Fibroblast of lung (primary cell): ENCODE measurements at regions not wholly inside any gene's neighbourhood (a gene's known extent, or its start where the extent isn't known, plus 50 kb on each side); places are given as distances from the start of the nearest gene placed in this dataset.

ENCODE experiments used
- DNase-seq, 2 donors: peaks; one replicate each; pipeline versions ENCODE4 v3.0.0 to v3.0.0-alpha.2; 2010; ENCODE audit warnings: low read depth in 2 of 2
- H2AFZ ChIP-seq: 2 replicates; pipeline ENCODE4 v1.5.1; 2012; ENCODE audit warnings: low read length, control low read depth, inconsistent platforms
- H3K27ac ChIP-seq: 2 replicates; pipeline ENCODE4 v1.5.1; 2011; ENCODE audit warnings: low read length, control low read depth; ENCODE audit not compliant: insufficient read depth
- H3K27me3 ChIP-seq: 2 replicates; pipeline ENCODE4 v1.5.1; 2011; ENCODE audit warnings: mild to moderate bottlenecking, low read length; ENCODE audit not compliant: control insufficient read depth, insufficient read depth
- H3K36me3 ChIP-seq: 2 replicates; pipeline ENCODE4 v1.5.1; 2011; ENCODE audit warnings: low read length; ENCODE audit not compliant: control insufficient read depth, insufficient read depth
- H3K4me1 ChIP-seq: 2 replicates; pipeline ENCODE4 v1.5.1; 2011; ENCODE audit warnings: low read length; ENCODE audit not compliant: control insufficient read depth, insufficient read depth; ENCODE audit errors: extremely low read depth
- H3K4me2 ChIP-seq: 2 replicates; pipeline ENCODE4 v1.5.1; 2011; ENCODE audit warnings: low read length, control low read depth; ENCODE audit not compliant: insufficient read depth; ENCODE audit errors: extremely low read depth
- H3K4me3 ChIP-seq, 4 experiments: fragments of 200-600 bp in 1 of 4; sonication (generic) in 1 of 4; replicated peaks in 1 of 4; 2 replicates each; pipeline ENCODE4 v1.5.1; 2011 to 2016; ENCODE audit warnings: low read length in 4 of 4, low read depth in 3 of 4, mild to moderate bottlenecking in 3 of 4, control low read depth in 2 of 4, inconsistent platforms in 1 of 4, mixed read lengths in 1 of 4; ENCODE audit not compliant: insufficient read depth in 1 of 4; ENCODE audit errors: control extremely low read depth in 1 of 4
- H3K79me2 ChIP-seq: 2 replicates; pipeline ENCODE4 v1.5.1; 2012; ENCODE audit warnings: mild to moderate bottlenecking, low read length, inconsistent platforms; ENCODE audit not compliant: control insufficient read depth, insufficient read depth
- H3K9ac ChIP-seq: 2 replicates; pipeline ENCODE4 v1.5.1; 2011; ENCODE audit warnings: mild to moderate bottlenecking, low read length, control low read depth; ENCODE audit not compliant: insufficient read depth
- H3K9me3 ChIP-seq: 2 replicates; pipeline ENCODE4 v1.5.1; 2012; ENCODE audit warnings: low read depth, low read length; ENCODE audit not compliant: control insufficient read depth, insufficient read depth
- H4K20me1 ChIP-seq: 2 replicates; pipeline ENCODE4 v1.5.1; 2011; ENCODE audit warnings: low read length; ENCODE audit not compliant: control insufficient read depth, insufficient read depth; ENCODE audit errors: extremely low read depth
- CTCF ChIP-seq, 2 donors: IDR thresholded peaks in 1 of 2; conservative IDR thresholded peaks in 1 of 2; 1 replicate in 1 of 2; 2 replicates in 1 of 2; pipeline ENCODE4 v1.5.1; 2011 to 2012; ENCODE audit warnings: low read length in 2 of 2, control low read depth in 1 of 2, inconsistent platforms in 1 of 2, low read depth in 1 of 2, mild to moderate bottlenecking in 1 of 2
- EZH2 ChIP-seq: IDR thresholded peaks from 2 replicates; pipeline ENCODE4 v1.5.1; 2012; ENCODE audit warnings: low read length, control low read depth, mild to moderate bottlenecking; ENCODE audit errors: missing control alignments

GRCh38 chr3:67292356-67293121 is 294.4 kb downstream of the KBTBD8 start:
- peak in 1 of 2 donors; percentile 2 for DNase-seq
- H3K4me3 ChIP-seq, result no peak overlapping the region

GRCh38 chr3:67294341-67294740 is 296.2 kb downstream of the KBTBD8 start:
- no peak overlapping the region for H3K27ac ChIP-seq
- no peak overlapping the region for H2AFZ ChIP-seq
- TF ChIP-seq EZH2 (no peak), CTCF (conservative IDR thresholded peaks at IDR 0.05 in 1 of 2, IDR thresholded peaks at IDR 0.05 in 1 of 2; ENCODE audit: low read depth in 1 of 2, low read length in 2 of 2) (no peak)
- H4K20me1 ChIP-seq, result no peaks in the 10 kb centered on the region
- H3K9ac ChIP-seq, result no peak overlapping the region
- no peak overlapping the region for H3K4me3 ChIP-seq
- H3K27me3 ChIP-seq, result no peaks in the 10 kb centered on the region
- no peak overlapping the region for H3K4me2 ChIP-seq
- H3K4me1 ChIP-seq, result no peaks in the 10 kb centered on the region
- H3K36me3 ChIP-seq, result no peaks in the 10 kb centered on the region
- no peaks in the 10 kb centered on the region for H3K9me3 ChIP-seq
- no peak for DNase-seq
- no peaks in the 10 kb centered on the region for H3K79me2 ChIP-seq

More at GRCh38 chr3:67292356-67293121, 294.4 kb downstream of the KBTBD8 start:
- Histone ChIP-seq H3K27ac (no peak overlapping the region), H3K4me1 (no peaks in the 10 kb centered on the region), H4K20me1 (no peaks in the 10 kb centered on the region), H3K79me2 (no peaks in the 10 kb centered on the region), H3K36me3 (no peaks in the 10 kb centered on the region), H3K9me3 (no peaks in the 10 kb centered on the region), H3K27me3 (no peaks in the 10 kb centered on the region), H3K9ac (no peak overlapping the region), H2AFZ (no peak overlapping the region), H3K4me2 (no peak overlapping the region)
- TF ChIP-seq CTCF (conservative IDR thresholded peaks at IDR 0.05 in 1 of 2, IDR thresholded peaks at IDR 0.05 in 1 of 2; ENCODE audit: low read depth in 1 of 2, low read length in 2 of 2) (no peak), EZH2 (no peak)

DNA sequence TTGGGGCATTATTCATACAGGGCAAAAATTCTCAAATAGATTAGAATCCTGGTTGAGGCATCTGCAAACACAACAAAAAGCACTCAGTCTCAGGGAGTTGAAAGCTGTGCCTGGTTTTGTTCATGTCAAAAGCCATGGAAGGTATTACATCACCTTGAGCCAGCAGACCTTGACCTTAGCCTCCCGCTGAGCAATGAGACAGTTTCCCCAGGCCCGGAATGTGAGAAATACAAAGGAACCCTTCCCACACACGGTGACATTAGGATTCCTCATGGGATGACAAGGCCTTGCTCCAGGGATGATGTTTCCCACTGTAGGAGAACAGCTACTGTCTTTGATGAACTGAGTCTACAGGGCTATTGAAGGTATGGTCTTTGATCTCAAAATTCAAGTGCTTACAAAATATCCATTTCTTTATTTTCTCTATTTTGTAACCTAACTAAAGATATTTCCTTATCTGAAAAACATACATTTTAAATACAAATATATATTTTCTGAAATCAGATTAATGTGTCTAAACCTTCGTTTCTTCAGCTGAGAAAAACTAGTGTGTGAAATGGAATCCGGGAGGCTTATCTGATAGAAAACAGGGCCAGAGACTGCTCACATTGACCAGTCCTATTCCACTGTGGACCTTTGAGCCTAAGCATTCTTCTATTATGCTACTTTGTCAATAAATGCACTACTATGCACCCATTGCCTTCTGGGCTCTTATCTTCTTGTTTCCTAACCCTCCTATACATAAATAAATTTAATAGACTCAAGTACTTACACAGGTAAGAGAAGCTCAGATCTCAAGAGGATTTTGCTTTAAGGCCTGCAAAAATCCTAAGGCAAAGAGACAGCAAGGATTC is 298.2 kb downstream of the KBTBD8 start:
- H4K20me1 ChIP-seq, result no peaks in the 10 kb centered on the region
- DNase-seq, result no peak
- H3K79me2 ChIP-seq, result no peaks in the 10 kb centered on the region
- H3K4me1 ChIP-seq, result no peaks in the 10 kb centered on the region
- no peak overlapping the region for H2AFZ ChIP-seq
- H3K27me3 ChIP-seq, result no peaks in the 10 kb centered on the region
- no peak overlapping the region for H3K4me3 ChIP-seq
- no peak overlapping the region for H3K27ac ChIP-seq
- no peak overlapping the region for H3K9ac ChIP-seq
- H3K4me2 ChIP-seq, result no peak overlapping the region
- TF ChIP-seq EZH2 (no peak), CTCF (conservative IDR thresholded peaks at IDR 0.05 in 1 of 2, IDR thresholded peaks at IDR 0.05 in 1 of 2; ENCODE audit: low read depth in 1 of 2, low read length in 2 of 2) (no peak)
- no peaks in the 10 kb centered on the region for H3K36me3 ChIP-seq
- H3K9me3 ChIP-seq, result no peaks in the 10 kb centered on the region
